AG20443 (cell line): ENCODE measurements at regions not wholly inside any gene's neighbourhood (a gene's known extent, or its start where the extent isn't known, plus 50 kb on each side); places are given as distances from the start of the nearest gene placed in this dataset.

Experiments
- DNase-seq: peaks from one replicate; pipeline ENCODE4 v3.0.0; 2012; ENCODE audit warnings: low spot score, mixed read lengths

DNA sequence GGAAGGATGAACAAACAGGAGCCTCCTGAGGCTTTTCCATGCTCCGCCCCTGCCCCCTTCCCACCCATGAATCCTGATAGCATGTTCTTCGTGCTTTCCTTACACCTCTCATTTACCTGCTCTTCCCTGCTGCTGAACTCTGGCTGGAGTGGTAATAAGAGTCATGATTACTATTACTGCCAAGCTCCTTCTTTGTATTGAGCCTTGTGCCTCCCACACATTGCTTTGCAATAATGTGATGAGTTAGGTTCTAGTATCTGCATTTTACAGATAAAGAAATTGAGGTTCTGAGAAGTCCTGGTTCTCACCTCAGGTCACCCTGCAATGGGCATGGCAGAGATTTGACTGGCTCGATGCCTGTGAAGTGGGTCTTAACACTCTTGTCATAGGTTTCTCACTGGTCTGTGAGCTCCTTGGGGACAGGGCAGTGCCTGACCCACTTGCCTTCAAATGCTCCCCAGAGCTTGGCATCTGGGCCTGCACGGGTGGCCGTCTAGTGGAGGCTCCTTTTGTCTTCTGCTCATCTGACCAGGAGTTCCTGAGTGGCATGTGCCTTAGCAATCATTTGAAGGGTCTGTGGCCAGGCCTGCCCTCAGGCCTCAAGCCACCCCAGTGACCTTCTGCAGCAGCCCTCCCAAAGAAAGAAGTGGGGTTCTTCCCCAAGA lies 309.2 kb upstream of the ZMIZ1 start:
- DNase-seq = no peak

DNA sequence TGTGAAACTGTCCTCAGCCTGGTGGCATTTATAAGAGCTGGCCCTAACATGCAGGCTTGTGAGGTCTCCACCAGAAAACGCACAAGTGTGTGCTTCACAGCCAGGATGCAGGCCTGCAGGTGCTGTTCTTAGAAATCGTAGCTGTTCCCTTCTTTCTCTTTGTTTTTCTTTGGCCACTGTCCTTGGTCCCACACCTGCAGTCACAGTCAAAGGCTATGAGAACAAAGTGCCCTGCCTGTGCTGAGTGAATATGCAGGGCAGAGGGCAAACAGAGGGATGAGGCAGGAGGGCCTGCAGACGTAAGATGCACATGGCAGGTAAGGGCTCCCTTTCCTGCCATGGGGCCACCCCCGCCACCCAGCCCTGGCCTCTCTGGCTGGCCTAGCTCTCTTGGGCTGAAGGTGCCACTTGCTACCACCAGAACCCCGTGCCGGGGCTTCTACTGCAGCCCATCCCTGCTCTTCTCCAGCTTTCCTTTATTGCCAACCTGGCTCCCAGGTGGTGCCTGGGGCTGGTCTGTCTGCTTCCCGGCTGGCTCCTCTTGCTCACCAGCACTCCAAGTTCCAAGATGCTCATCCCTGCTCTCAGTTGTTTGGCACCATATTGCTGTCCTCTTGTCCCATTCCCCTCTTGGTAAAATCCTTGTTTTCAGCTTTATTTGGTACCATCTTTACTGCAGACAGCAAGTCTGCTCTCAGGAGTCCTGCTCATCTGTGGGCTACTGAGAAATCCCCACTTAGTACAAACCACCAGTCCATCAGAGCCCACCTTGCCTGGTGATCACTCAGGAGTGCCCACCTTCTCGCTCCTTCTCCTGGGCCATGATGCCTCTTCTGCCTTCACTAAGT lies 308.1 kb upstream of the ZMIZ1 start:
- DNase-seq = no peak

DNA sequence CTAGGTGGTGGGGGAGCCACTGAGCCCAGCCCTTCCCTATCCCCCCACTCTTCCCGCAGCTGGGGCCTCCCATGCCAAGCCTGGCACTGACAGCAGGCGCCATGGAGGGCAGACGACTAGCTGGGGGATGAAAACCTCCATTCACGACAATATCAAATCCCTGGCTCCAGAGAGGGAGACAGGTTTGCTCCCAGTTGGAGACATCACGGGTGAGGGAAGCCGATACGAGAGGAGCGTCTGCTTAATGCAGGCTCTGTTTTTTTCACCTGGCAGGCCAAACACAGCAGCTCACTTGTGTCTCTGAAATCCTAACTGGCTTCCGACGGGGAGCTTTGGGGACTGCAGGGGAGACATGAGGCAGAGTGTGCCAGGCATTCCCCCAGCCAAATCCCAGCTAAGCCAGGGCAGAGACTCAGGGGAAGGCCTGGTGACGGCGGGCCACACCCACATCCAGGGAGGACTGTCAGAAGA lies 307.4 kb upstream of the ZMIZ1 start:
- no peak for DNase-seq

DNA sequence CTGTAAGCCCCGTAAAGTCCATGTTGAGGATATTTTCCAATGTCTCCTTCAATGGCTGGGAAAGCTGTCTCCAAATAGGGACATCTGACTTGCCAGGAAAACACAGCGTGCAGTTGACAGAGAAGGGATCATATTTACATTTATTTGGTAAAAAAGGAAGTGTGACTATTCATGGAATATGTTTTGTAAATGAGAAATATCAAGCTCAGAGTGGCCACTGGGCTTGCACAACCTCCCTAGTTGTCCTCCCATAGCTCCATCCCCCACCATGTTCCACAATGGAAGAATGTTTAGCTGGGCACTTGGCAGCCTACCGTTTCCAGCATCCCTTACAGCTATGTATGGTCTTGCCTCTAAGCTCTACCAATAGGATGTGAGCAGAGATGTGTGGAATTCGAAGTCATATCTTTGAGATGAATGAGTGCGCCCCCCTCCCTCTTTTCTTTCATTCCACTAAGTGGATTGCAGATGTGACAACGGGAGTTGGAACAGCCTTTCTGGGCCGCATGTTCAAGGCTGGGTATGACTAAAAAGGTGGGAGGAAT lies 306.6 kb upstream of the ZMIZ1 start:
- no peak for DNase-seq

DNA sequence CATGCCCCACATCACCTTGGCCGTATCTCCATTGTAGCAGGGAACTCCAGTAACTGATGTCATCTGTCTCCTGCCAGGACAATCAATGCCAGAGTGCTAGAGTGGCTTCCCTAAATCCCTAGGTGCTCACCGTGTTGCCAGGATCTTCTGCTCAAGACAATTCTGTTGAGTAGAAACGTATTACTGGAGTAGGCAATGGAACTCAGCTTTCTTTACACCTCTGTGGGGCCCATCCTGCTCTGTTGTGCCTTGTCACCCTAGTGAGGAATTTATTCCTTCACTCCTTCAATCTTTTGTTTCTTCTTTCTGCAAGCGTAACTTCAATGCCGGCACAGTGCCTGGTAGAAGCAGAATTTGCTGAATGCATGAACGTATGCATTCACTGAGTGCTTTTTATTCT lies 305.5 kb upstream of the ZMIZ1 start:
- no peak for DNase-seq

DNA sequence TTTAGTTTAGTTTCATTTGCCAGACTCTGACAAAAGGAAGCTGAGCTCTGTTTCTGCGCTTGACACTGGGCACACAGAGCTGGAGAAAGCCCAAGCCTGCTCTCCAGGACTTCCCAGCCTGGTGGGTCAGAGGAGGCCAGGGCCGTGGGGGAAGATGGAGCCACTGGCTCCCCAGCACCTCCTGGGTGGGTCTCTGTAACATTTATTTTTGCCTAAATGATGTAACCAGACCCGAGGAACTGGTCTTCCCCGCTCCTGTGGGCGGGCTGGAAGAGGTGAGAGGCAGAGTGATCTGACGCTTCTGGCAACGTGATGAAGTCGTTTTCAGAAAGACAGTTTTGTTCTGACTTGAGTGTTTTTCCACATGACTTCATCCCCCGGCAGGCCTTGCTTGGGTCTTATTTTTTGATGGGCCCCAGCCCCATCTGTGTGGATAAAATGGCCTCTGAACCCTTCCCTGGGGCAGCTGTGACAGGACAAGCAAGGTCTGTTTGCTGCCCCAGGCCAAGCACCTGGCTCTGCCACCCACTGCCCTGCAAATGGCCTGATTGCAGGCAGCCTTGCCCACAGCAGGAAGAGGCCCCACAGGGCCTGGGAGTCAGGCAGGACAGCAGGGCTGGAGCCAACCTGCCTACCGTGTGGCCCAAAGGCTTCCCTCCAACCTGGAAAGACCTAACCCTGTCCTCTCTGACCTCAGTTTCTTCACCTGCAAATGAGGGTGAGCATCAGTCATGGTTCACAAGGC lies 304.9 kb upstream of the ZMIZ1 start:
- no peak for DNase-seq

DNA sequence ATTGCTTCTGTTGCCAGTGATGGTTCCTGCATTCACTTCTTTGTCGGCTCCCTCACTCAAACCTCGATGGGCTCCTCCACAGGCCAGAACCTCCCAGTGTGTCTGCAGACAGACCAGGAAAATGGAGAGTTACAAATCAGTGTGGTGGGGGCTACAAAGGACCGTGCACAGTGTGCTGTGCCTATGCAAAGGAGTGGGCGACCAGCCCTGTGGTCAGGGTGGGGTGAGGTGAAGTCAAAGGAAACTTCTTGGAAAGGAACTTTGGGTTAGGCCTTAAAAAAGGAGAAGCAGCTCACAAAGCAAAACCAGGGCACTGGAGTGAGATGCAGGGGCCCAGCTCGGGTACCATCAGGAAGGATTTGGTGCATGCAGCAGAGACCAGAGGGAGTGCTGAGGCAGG lies 304.3 kb upstream of the ZMIZ1 start:
- no peak for DNase-seq

DNA sequence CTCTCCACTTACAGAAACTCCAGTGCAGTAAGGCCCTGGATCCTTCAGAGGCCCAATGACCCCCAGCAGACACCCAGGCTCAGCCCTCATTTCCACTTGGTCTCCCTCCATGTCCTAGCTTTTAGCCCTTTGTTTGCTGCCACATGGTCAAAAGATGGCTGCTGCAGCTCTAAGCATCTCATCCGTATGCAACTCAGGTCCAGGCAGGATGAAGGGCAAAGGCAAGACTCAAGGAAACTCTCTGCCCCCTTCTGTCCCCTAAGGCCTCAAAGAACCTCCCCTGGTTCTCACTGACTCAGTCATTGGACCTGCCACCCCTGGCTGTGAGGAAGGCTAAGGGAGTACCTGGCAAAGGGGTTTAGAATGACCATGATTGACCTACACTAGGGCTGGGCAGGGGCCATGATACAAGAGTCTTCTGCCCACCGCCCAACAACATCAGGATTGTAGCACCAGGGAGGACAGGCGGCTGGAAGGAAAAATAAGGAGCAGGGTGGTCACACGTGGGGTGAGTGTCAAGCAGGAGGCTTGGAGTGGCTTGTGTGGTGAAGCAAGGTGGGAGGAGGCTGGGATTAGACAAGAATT lies 303.8 kb upstream of the ZMIZ1 start:
- DNase-seq = no peak

DNA sequence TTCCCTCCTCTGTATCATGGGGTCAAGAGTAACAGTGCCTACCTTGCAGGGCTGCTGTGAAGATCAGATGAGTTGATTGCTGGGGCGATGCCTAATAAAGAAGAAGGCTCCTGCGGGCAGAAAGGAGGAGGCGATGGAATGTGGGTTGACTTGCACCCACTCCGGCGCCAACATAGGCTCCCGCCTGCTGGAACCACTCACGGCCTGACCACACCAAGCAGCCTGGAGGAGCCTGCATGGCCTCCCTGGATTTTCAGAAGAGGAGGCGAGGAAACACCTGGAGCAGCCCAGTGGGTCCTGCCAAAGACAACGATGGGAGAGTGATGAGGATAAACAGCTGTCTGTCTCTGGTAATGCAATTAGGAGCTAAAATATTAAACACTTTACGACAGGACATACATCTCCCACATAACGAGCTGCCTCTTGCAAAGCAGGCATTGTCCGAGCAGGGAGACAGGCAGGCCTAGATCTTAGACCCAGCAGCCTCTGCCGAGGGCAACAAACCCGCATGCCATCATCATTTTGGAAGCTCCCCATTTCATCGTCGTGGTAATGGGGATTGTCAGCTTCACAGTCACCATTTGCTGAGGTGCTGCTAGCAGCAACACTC lies 302.9 kb upstream of the ZMIZ1 start:
- DNase-seq = no peak

DNA sequence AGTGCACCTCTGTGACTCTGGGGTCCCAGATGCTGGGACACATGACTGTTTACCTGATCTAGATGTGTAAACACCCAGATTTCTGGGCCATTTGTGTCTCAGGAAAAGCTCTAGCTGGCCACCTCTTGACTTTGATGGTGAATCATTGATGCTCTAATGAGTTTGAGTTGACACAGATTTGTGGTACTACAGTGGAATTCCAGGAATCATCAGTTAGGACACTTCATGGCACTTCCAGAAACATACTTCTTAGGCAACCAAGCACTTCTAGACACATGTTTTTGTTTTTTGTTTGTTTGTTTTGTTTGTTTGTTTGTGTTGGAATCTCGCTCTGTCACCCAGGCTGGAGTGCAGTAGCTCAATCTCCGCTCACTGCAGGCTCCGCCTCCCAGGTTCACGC lies 302.2 kb upstream of the ZMIZ1 start:
- DNase-seq = no peak

DNA sequence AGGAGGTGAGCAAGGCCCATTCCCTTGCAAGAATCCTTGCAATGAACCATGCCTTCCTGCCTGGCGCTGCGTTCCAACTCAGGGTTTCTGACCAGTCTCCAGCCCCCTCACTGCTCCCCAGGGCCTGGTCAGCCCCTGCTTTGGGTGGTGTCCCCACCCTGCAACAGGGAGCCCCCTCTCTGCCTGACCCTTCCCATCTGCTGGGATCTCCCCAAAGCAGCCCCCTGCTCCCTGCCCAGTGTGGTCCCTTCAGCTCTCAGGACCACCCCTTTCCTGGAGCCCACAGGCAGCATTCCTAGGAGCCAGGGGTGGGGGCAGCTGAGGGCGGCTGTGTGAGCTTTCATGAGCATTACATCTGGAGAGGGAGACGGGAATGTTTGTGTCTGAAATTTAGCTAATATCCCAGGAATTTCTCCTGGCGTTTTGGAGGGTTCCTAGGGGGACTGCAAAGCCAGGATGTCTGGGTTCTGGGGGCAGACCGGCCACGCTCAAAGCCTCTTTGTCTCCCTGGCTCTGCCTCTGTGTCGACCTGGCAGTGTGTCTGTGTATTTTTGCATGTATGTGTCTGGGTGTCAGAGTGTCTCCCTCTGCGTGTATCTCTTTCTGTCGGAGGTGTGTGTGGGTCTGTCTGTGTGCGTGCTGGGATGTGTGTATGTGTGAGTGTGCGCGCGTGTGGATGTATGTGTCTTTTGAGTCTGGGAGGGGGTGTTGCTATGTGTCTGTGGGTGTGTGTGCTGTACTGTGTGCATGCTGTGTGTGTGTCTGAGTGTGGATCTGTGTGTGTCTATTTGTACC lies 300.5 kb upstream of the ZMIZ1 start:
- no peak for DNase-seq

DNA sequence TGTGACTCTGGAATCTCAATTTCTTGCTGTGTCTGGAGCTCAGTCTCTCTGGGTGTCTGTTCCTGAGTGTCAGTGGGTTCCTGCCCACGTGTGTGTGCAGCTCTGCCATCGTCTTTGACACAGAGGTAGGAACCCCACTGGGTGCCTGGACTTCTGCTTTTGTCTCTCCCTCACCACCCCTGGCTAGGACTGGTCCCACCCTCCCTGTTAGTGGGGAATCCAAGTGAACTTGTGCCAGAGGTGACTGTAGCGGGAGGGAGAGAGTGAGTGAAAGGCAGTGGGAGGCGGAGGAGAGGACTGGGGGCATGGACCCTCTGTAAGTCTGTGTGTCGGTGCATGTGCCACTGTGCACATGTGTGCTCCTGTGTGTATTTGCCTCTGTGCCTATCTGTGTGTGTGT lies 299.9 kb upstream of the ZMIZ1 start:
- no peak for DNase-seq

DNA sequence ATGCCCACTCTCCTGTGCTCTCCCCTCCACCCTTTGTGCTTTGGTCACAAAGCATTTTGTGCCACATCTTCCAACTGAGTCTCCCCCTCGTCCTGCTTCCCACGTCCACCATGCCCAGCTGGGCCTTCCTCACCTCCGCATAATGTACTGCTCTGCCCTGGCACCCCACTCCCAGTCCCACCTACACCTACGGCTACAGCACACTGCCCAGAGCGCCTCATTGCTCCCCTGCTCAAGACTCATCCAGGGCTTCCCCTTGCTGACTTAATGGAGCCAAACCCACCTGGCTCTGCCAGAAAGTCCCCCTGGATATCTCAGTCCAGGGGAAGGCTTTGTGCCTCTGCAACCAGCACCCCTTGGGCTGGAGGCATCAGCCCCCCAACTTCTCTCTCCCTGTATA lies 299.2 kb upstream of the ZMIZ1 start:
- DNase-seq = no peak

DNA sequence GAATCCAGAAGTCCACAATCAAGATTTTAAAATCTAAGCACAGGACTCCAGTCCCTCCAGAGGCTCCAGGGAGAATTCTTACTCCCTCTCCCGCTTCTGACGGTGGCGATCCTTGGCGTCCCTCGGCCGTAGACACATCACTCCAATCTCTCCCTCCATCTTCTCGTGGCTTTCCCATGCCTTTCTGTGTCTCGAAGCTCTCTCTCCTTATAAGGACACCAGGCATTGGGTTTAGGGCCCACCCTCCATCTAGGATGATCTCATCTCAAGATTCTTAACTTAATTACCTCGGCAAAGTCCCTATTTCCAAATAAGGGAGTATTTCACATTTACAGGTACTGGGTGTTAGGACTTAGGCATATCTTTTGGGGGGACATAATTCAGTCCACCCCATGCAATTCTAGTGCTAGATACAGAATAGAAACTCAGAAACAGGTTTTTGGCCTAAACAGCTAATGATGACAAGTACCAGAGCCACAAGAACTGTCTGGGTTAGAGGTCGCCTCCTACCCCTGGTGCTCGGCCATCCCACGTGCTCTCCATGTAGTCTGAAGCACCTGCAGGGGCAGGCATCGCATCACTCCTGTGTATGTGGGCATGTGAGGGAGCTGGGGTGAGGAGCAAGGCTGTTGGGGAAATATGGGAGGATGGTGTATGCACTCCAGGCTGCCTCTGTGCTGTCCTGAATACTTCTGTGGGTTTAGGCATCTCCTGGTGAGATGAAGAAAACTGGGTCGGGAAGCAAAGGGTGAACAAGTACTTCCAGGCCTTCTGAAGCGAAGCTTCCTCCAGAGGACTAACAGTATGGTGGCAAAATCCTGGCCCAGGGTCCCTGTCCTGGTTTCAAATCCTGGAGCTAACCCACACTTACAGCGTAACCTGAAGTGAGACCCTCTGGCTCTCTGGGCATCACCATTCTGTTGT lies 298.3 kb upstream of the ZMIZ1 start:
- DNase-seq = no peak

DNA sequence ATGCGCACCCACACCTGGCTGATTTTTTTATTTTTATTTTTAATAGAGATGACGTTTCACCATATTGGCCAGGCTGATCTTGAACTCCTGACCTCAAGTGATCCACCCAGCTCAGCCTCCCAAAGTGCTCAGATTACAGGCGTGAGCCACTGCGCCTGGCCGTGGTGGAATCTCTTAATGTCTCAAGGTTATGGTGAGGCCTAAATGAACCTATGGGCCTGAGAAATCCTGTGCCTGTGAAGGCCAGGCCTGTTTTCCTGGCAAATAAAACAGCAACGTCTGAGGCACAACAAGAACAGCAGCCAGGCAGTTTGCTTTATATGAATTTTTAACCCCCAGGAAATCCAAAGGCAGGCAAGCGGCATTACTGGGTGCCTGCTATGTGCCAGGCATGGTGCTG lies 297.5 kb upstream of the ZMIZ1 start:
- DNase-seq = no peak

DNA sequence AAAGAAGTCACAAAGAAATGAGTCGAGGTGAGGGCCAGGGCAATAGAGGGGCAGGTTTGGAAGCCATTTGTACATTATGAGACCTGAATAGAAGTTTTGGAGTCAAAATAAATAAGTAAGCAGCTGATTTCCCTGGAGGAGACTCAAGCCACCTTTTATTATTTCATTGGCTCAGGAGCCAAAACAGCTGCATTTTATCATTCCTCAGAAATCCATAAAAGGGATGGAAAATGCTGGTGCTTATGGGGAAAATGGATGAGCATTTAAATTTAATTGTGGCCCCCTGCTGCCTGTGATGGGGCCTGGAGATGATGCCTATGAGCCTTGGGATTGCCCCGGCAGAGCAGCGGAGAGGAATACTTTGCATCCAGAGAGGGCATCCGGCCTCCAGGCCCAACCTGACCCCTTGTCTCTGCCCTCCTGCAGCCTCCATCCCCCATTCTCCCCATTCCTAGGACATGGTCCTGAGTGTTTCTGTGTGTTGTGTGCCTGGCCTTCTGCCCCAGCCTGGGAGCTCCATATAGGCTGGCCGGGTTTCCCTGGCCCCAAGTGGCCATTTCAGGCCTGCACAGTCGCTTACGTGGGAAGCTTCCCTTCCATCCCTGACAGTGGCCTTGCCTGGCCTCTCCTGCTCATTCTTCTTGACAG lies 296.8 kb upstream of the ZMIZ1 start:
- DNase-seq = no peak

DNA sequence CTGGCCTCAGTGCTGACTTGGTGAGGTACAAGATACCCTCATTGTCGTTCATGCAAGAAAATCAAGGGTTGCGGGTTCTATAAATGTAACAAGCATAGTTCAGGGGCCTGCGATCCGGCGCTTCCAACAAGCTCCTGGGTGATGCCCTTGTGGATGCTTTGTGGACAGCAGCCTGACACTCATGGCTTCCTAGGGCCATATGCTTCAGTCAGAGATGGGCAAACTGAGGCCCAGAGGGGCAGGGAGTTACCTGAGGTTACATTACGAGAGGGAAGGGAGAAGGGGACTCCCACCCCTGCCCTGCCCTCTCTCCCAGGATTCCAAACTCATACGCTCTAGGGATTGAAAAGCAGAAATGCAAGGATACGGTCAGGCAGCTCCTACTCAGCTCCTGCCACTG lies 296.3 kb upstream of the ZMIZ1 start:
- DNase-seq = no peak

DNA sequence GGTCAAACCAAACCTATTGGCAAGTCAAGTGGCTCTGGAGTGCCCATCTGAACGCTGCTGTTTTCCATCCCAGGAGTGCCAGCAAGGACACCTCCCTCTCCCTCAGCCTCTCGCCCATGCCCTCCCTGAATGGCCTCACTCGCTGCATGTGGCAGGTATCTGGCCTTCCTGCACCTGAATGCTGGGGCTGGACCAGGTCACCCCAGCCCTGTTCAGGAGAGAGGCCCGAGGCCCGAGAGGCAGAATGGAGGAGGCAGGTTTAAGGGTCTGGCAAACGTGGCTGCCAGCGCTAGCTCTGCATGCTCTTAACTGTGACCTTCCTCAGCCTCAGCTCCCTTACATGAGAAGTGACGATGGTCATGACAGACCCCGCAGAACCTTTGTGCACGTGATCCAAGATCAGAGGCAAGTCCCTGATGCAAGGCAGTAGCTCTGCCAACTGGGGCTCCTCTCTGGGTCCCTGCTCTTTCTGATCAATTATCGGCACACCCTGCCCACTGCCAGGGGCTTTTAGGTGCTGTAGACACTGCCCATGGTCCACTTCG lies 295.7 kb upstream of the ZMIZ1 start:
- no peak for DNase-seq

DNA sequence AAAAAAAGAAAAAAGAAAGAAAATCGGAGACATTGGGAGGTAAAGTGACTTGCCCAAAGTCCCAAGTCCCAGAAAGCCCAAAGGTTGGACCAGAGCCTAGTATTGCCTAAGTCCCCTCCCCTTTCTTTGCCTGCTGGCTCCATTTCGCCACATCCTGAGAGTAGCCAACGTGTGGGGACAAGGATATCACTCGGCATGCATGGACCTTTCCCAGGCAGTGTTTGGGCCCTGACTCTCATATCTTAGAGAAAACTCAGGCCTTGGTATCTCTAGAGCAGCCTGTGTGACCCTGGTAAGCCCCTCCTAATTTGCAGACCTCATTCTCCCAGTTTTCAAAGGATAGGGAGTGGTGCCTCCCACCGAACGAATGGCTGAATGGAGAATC lies 294.2 kb upstream of the ZMIZ1 start:
- no peak for DNase-seq
